ENCODE measurements at regions not wholly inside any gene's neighbourhood (a gene's known extent, or its start where the extent isn't known, plus 50 kb on each side); places are given as distances from the start of the nearest gene placed in this dataset.

- H3K18ac ChIP-seq (ENCODE audit: low read length): no peak overlapping the region
- H3K4me3 ChIP-seq (ENCODE audit: low read length in 2 of 2): no peak overlapping the region
- peaks cover 0 to under 1% of the 10 kb centered on the region in 2 donors for H3K4me1 ChIP-seq (ENCODE audit: control insufficient read depth in 2 of 2, insufficient read depth in 1 of 2, low read depth in 1 of 2, low read length in 2 of 2)
- no peak overlapping the region for H2BK120ac ChIP-seq (ENCODE audit: low read depth, low read length)
- H3K27me3 ChIP-seq (ENCODE audit: control insufficient read depth in 3 of 3, insufficient read depth in 3 of 3, low read depth in 1 of 3, low read length in 3 of 3): no peaks in the 10 kb centered on the region
- no peaks in the 10 kb centered on the region for H3K36me3 ChIP-seq (replicated peaks in 1 of 2; ENCODE audit: control insufficient read depth in 2 of 2, insufficient read depth in 2 of 2, low read length in 2 of 2)
- no peak overlapping the region for H3K23ac ChIP-seq (ENCODE audit: low read depth, low read length, poor library complexity)
- no peak overlapping the region for H2AK5ac ChIP-seq (ENCODE audit: low read depth, low read length)
- no peaks in the 10 kb centered on the region for H3K9me3 ChIP-seq (replicated peaks in 1 of 2; ENCODE audit: control insufficient read depth in 2 of 2, insufficient read depth in 1 of 2, low read depth in 1 of 2, low read length in 2 of 2)
- H2AFZ ChIP-seq (ENCODE audit: low read length): no peak overlapping the region
- H4K91ac ChIP-seq (ENCODE audit: low read depth, low read length, poor library complexity): no peak overlapping the region
- no peak overlapping the region for H3K14ac ChIP-seq (ENCODE audit: low read length)
- no peak for DNase-seq (ENCODE audit: low spot score)
- H2BK15ac ChIP-seq (ENCODE audit: low read length): no peak overlapping the region
- H3K27ac ChIP-seq (replicated peaks; ENCODE audit: low read length): no peak overlapping the region
- H2BK12ac ChIP-seq (ENCODE audit: low read length): no peak overlapping the region
- no peak overlapping the region for H3K4ac ChIP-seq (ENCODE audit: low read length)
- no peak overlapping the region for H2BK5ac ChIP-seq (ENCODE audit: low read length)
- no peak overlapping the region for H3K4me2 ChIP-seq (ENCODE audit: insufficient read depth, low read length, poor library complexity, severe bottlenecking)
- no CpG with 5 or more reads among the region's 2 CpGs for WGBS, 2 donors (ENCODE audit: extremely low coverage in 2 of 2, insufficient read length in 2 of 2, insufficient replicate concordance in 1 of 2)
- H4K8ac ChIP-seq (ENCODE audit: low read depth, low read length): no peak overlapping the region
- H3K9ac ChIP-seq (ENCODE audit: low read depth, low read length, poor library complexity): no peak overlapping the region
- no peaks in the 10 kb centered on the region for H3K79me1 ChIP-seq (ENCODE audit: low read depth, low read length)
Observed at GRCh38 chr5:160918386-160918785, 66.4 kb upstream of the ATP10B start.

DNA sequence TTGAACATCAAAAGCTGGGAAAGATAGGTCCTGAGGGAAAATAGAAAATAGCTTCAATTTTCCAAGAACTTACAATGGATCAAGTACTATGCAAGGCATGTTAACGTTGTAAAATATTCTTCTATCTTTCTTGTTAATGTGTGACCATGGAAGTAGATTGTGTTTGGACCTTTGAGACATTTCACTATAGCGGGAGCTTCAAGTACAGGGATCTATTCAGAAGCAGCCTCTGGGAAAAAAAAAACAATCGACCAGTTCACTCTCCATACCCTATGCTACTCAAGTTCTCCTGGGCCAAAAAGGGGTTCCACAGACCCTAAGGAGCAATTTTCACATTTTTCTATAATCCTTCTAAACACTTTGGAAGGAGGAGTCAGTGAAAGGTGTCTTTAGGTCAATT lies 54.1 kb upstream of the ATP10B start:
- H3K4me2 ChIP-seq (ENCODE audit: insufficient read depth, low read length, poor library complexity, severe bottlenecking): no peak overlapping the region
- H3K18ac ChIP-seq (ENCODE audit: low read length): no peak overlapping the region
- no peaks in the 10 kb centered on the region for H3K9me3 ChIP-seq (replicated peaks in 1 of 2; ENCODE audit: control insufficient read depth in 2 of 2, insufficient read depth in 1 of 2, low read depth in 1 of 2, low read length in 2 of 2)
- no peaks in the 10 kb centered on the region for H3K79me1 ChIP-seq (ENCODE audit: low read depth, low read length)
- no peak overlapping the region for H3K14ac ChIP-seq (ENCODE audit: low read length)
- no peak overlapping the region for H2BK12ac ChIP-seq (ENCODE audit: low read length)
- no peaks in the 10 kb centered on the region for H3K27me3 ChIP-seq (ENCODE audit: control insufficient read depth in 3 of 3, insufficient read depth in 3 of 3, low read depth in 1 of 3, low read length in 3 of 3)
- no peak overlapping the region for H3K23ac ChIP-seq (ENCODE audit: low read depth, low read length, poor library complexity)
- no peaks in the 10 kb centered on the region for H3K4me1 ChIP-seq (ENCODE audit: control insufficient read depth in 2 of 2, insufficient read depth in 1 of 2, low read depth in 1 of 2, low read length in 2 of 2)
- WGBS, 2 donors (ENCODE audit: extremely low coverage in 2 of 2, insufficient read length in 2 of 2, insufficient replicate concordance in 1 of 2): no CpG with 5 or more reads among the region's 3 CpGs
- H3K4me3 ChIP-seq (ENCODE audit: low read length in 2 of 2): no peak overlapping the region
- no peak overlapping the region for H4K91ac ChIP-seq (ENCODE audit: low read depth, low read length, poor library complexity)
- H4K8ac ChIP-seq (ENCODE audit: low read depth, low read length): no peak overlapping the region
- DNase-seq (ENCODE audit: low spot score): no peak
- no peak overlapping the region for H2AFZ ChIP-seq (ENCODE audit: low read length)
- no peak overlapping the region for H3K4ac ChIP-seq (ENCODE audit: low read length)
- H3K9ac ChIP-seq (ENCODE audit: low read depth, low read length, poor library complexity): no peak overlapping the region
- no peak overlapping the region for H3K27ac ChIP-seq (replicated peaks; ENCODE audit: low read length)
- no peak overlapping the region for H2AK5ac ChIP-seq (ENCODE audit: low read depth, low read length)
- H2BK5ac ChIP-seq (ENCODE audit: low read length): no peak overlapping the region
- no peaks in the 10 kb centered on the region for H3K36me3 ChIP-seq (replicated peaks in 1 of 2; ENCODE audit: control insufficient read depth in 2 of 2, insufficient read depth in 2 of 2, low read length in 2 of 2)
- H2BK120ac ChIP-seq (ENCODE audit: low read depth, low read length): no peak overlapping the region
- H2BK15ac ChIP-seq (ENCODE audit: low read length): no peak overlapping the region

GRCh38 chr5:160905285-160905684 lies 53.3 kb upstream of the ATP10B start:
- Histone ChIP-seq H3K4me1 (ENCODE audit: control insufficient read depth in 2 of 2, insufficient read depth in 1 of 2, low read depth in 1 of 2, low read length in 2 of 2) (no peaks in the 10 kb centered on the region), H3K4me3 (ENCODE audit: low read length in 2 of 2) (no peak overlapping the region), H3K27ac (replicated peaks; ENCODE audit: low read length) (no peak overlapping the region), H2BK15ac (ENCODE audit: low read length) (no peak overlapping the region), H3K9me3 (replicated peaks in 1 of 2; ENCODE audit: control insufficient read depth in 2 of 2, insufficient read depth in 1 of 2, low read depth in 1 of 2, low read length in 2 of 2) (no peaks in the 10 kb centered on the region), H3K23ac (ENCODE audit: low read depth, low read length, poor library complexity) (no peak overlapping the region), H3K18ac (ENCODE audit: low read length) (no peak overlapping the region), H2BK120ac (ENCODE audit: low read depth, low read length) (no peak overlapping the region), H3K14ac (ENCODE audit: low read length) (no peak overlapping the region), H3K4me2 (ENCODE audit: insufficient read depth, low read length, poor library complexity, severe bottlenecking) (no peak overlapping the region), H3K4ac (ENCODE audit: low read length) (no peak overlapping the region), H4K8ac (ENCODE audit: low read depth, low read length) (no peak overlapping the region), H4K91ac (ENCODE audit: low read depth, low read length, poor library complexity) (no peak overlapping the region), H3K36me3 (replicated peaks in 1 of 2; ENCODE audit: control insufficient read depth in 2 of 2, insufficient read depth in 2 of 2, low read length in 2 of 2) (no peaks in the 10 kb centered on the region), H2BK12ac (ENCODE audit: low read length) (no peak overlapping the region), H2AFZ (ENCODE audit: low read length) (no peak overlapping the region), H3K79me1 (ENCODE audit: low read depth, low read length) (no peaks in the 10 kb centered on the region), H2AK5ac (ENCODE audit: low read depth, low read length) (no peak overlapping the region), H3K27me3 (ENCODE audit: control insufficient read depth in 3 of 3, insufficient read depth in 3 of 3, low read depth in 1 of 3, low read length in 3 of 3) (no peaks in the 10 kb centered on the region), H2BK5ac (ENCODE audit: low read length) (no peak overlapping the region), H3K9ac (ENCODE audit: low read depth, low read length, poor library complexity) (no peak overlapping the region)
- no CpG with 5 or more reads among the region's 1 CpG for WGBS, 2 donors (ENCODE audit: extremely low coverage in 2 of 2, insufficient read length in 2 of 2, insufficient replicate concordance in 1 of 2)
- DNase-seq (ENCODE audit: low spot score): no peak

- no peak overlapping the region for H4K8ac ChIP-seq (ENCODE audit: low read depth, low read length)
- no peak overlapping the region for H2BK15ac ChIP-seq (ENCODE audit: low read length)
- H2BK120ac ChIP-seq (ENCODE audit: low read depth, low read length): no peak overlapping the region
- H3K4ac ChIP-seq (ENCODE audit: low read length): no peak overlapping the region
- no peak overlapping the region for H4K91ac ChIP-seq (ENCODE audit: low read depth, low read length, poor library complexity)
- no peak overlapping the region for H3K4me2 ChIP-seq (ENCODE audit: insufficient read depth, low read length, poor library complexity, severe bottlenecking)
- H3K9ac ChIP-seq (ENCODE audit: low read depth, low read length, poor library complexity): no peak overlapping the region
- DNase-seq (ENCODE audit: low spot score): no peak
- H2BK5ac ChIP-seq (ENCODE audit: low read length): no peak overlapping the region
- no peaks in the 10 kb centered on the region for H3K9me3 ChIP-seq (replicated peaks in 1 of 2; ENCODE audit: control insufficient read depth in 2 of 2, insufficient read depth in 1 of 2, low read depth in 1 of 2, low read length in 2 of 2)
- no peak overlapping the region for H3K18ac ChIP-seq (ENCODE audit: low read length)
- no peaks in the 10 kb centered on the region for H3K36me3 ChIP-seq (replicated peaks in 1 of 2; ENCODE audit: control insufficient read depth in 2 of 2, insufficient read depth in 2 of 2, low read length in 2 of 2)
- H3K27me3 ChIP-seq (ENCODE audit: control insufficient read depth in 3 of 3, insufficient read depth in 3 of 3, low read depth in 1 of 3, low read length in 3 of 3): no peaks in the 10 kb centered on the region
- H3K14ac ChIP-seq (ENCODE audit: low read length): no peak overlapping the region
- H2AFZ ChIP-seq (ENCODE audit: low read length): no peak overlapping the region
- H3K27ac ChIP-seq (replicated peaks; ENCODE audit: low read length): no peak overlapping the region
- H3K23ac ChIP-seq (ENCODE audit: low read depth, low read length, poor library complexity): no peak overlapping the region
- no peak overlapping the region for H3K4me3 ChIP-seq (ENCODE audit: low read length in 2 of 2)
- no peak overlapping the region for H2AK5ac ChIP-seq (ENCODE audit: low read depth, low read length)
- no CpG with 5 or more reads among the region's 3 CpGs for WGBS, 2 donors (ENCODE audit: extremely low coverage in 2 of 2, insufficient read length in 2 of 2, insufficient replicate concordance in 1 of 2)
- H2BK12ac ChIP-seq (ENCODE audit: low read length): no peak overlapping the region
- H3K4me1 ChIP-seq (ENCODE audit: control insufficient read depth in 2 of 2, insufficient read depth in 1 of 2, low read depth in 1 of 2, low read length in 2 of 2): no peaks in the 10 kb centered on the region
- H3K79me1 ChIP-seq (ENCODE audit: low read depth, low read length): no peaks in the 10 kb centered on the region
Observed at GRCh38 chr5:160904591-160904990, 52.6 kb upstream of the ATP10B start.
